H1 (cell line): ENCODE measurements at regions not wholly inside any gene's neighbourhood (a gene's known extent, or its start where the extent isn't known, plus 50 kb on each side); places are given as distances from the start of the nearest gene placed in this dataset.
"Not testable (repeated sequence)": the region's sequence is repeated elsewhere in the genome, so short reads cannot be mapped to it uniquely, and the experiment has no call there.

Source experiments
- CTCF ChIA-PET: fragments of 300-600 bp; sonication (Branson Sonifier 250); formaldehyde crosslinking; loops from one replicate; lab custom pipeline; 2021; ENCODE audit not compliant: partially characterized antibody; lab: Charles Lee
- POLR2A ChIA-PET: fragments of 300-600 bp; sonication (Branson Sonifier 250); formaldehyde crosslinking; loops from one replicate; lab custom pipeline; 2021; ENCODE audit warnings: inconsistent platforms; ENCODE audit not compliant: partially characterized antibody; lab: Charles Lee
- DNase-seq, 2 experiments: peaks; one replicate each; pipeline versions ENCODE4 v3.0.0 to v3.0.0-alpha.2; 2010 to 2022; ENCODE audit warnings: low spot score in 2 of 2, low read depth in 1 of 2, mixed read lengths in 1 of 2
- FAIRE-seq: peaks from 2 replicates; lab custom pipeline; 2011; peaks lifted over from hg19 to GRCh38; lab: Jason Lieb, UNC
- H2AFZ ChIP-seq: 2 replicates; pipeline ENCODE4 v1.8.1; 2012; ENCODE audit warnings: low read length, inconsistent platforms
- H2AK5ac ChIP-seq: 2 replicates; pipeline ENCODE4 v1.6.1; 2013; ENCODE audit warnings: low read depth, low read length
- H2BK120ac ChIP-seq: replicated peaks from 2 replicates; pipeline ENCODE3; 2013; ENCODE audit warnings: low read depth, low read length, inconsistent platforms
- H2BK12ac ChIP-seq: 2 replicates; pipeline ENCODE4 v1.6.1; 2013; ENCODE audit warnings: low read depth, low read length
- H2BK15ac ChIP-seq: 2 replicates; pipeline ENCODE4 v1.6.1; 2013; ENCODE audit warnings: low read length
- H2BK20ac ChIP-seq: 2 replicates; pipeline ENCODE4 v1.6.1; 2013; ENCODE audit warnings: low read length
- H2BK5ac ChIP-seq: 2 replicates; pipeline ENCODE4 v1.6.1; 2013; ENCODE audit warnings: low read depth, low read length
- H3K14ac ChIP-seq: 2 replicates; pipeline ENCODE4 v1.6.1; 2013; ENCODE audit warnings: inconsistent platforms; ENCODE audit not compliant: insufficient read length
- H3K18ac ChIP-seq: 2 replicates; pipeline ENCODE4 v1.6.1; 2013; ENCODE audit warnings: low read length; ENCODE audit errors: extremely low read depth
- H3K23ac ChIP-seq: 2 replicates; pipeline ENCODE4 v1.6.1; 2013; ENCODE audit warnings: inconsistent platforms; ENCODE audit not compliant: insufficient read length
- H3K23me2 ChIP-seq: 2 replicates; pipeline ENCODE4 v1.6.1; 2013; ENCODE audit warnings: low read depth, low read length
- H3K27ac ChIP-seq: 2 replicates; pipeline ENCODE4 v1.6.1; 2011; ENCODE audit warnings: low read depth, low read length, inconsistent platforms
- H3K27me3 ChIP-seq, 4 experiments: replicated peaks in 1 of 4; 1 replicate in 1 of 4; 2 replicates in 3 of 4; pipeline versions ENCODE4 v1.6.1 to v1.8.1; 2011 to 2013; ENCODE audit warnings: low read length in 3 of 4, mild to moderate bottlenecking in 3 of 4, inconsistent platforms in 2 of 4, mixed read lengths in 2 of 4, moderate library complexity in 1 of 4; ENCODE audit not compliant: control insufficient read depth in 3 of 4, insufficient read depth in 3 of 4; ENCODE audit errors: extremely low read depth in 1 of 4
- H3K36me3 ChIP-seq, 4 experiments: 2 replicates each; pipeline versions ENCODE4 v1.6.1 to v1.8.1; 2011 to 2013; ENCODE audit warnings: mild to moderate bottlenecking in 4 of 4, low read length in 3 of 4, moderate library complexity in 2 of 4, control low read depth in 1 of 4, inconsistent platforms in 1 of 4; ENCODE audit not compliant: insufficient read depth in 4 of 4, control insufficient read depth in 2 of 4
- H3K4ac ChIP-seq: replicated peaks from 2 replicates; pipeline ENCODE3; 2013; ENCODE audit warnings: low read length, low read depth, mixed read lengths, inconsistent platforms; ENCODE audit not compliant: insufficient read length
- H3K4me1 ChIP-seq, 4 experiments: replicated peaks in 1 of 4; 1 replicate in 1 of 4; 2 replicates in 3 of 4; pipeline versions ENCODE4 v1.6.1 to v1.8.1; 2011 to 2013; ENCODE audit warnings: low read length in 3 of 4, inconsistent platforms in 2 of 4, mixed read lengths in 1 of 4; ENCODE audit not compliant: insufficient read depth in 4 of 4, control insufficient read depth in 3 of 4
- H3K4me2 ChIP-seq, 2 experiments: 2 replicates each; pipeline versions ENCODE4 v1.6.1 to v1.8.1; 2011 to 2013; ENCODE audit warnings: low read depth in 2 of 2, low read length in 2 of 2, control low read depth in 1 of 2, inconsistent platforms in 1 of 2, mild to moderate bottlenecking in 1 of 2; ENCODE audit not compliant: insufficient read depth in 1 of 2
- H3K4me3 ChIP-seq, 4 experiments: fragments of 200-600, 300-600 bp in 1 of 4; sonication (generic), shearing (Covaris generic), sonication (Bioruptor Twin) in 1 of 4; 2 replicates each; pipeline versions ENCODE4 v1.5.1 to v1.8.1; 2011 to 2016; ENCODE audit warnings: low read length in 4 of 4, low read depth in 3 of 4, control low read depth in 2 of 4, inconsistent platforms in 2 of 4, mild to moderate bottlenecking in 2 of 4, mixed read lengths in 1 of 4, moderate library complexity in 1 of 4; ENCODE audit not compliant: insufficient read depth in 2 of 4; ENCODE audit errors: extremely low read depth in 1 of 4
- H3K56ac ChIP-seq: replicated peaks from 2 replicates; pipeline ENCODE3; 2013; ENCODE audit warnings: low read depth, mild to moderate bottlenecking, mixed read lengths, low read length, inconsistent platforms; ENCODE audit not compliant: insufficient read length
- H3K79me1 ChIP-seq: 2 replicates; pipeline ENCODE4 v1.6.1; 2013; ENCODE audit warnings: low read depth, low read length, control low read depth
- H3K79me2 ChIP-seq, 2 experiments: 2 replicates each; pipeline versions ENCODE4 v1.6.1 to v1.8.1; 2012 to 2013; ENCODE audit warnings: low read length in 2 of 2, mild to moderate bottlenecking in 2 of 2, inconsistent platforms in 1 of 2; ENCODE audit not compliant: insufficient read depth in 2 of 2, control insufficient read depth in 1 of 2
- H3K9ac ChIP-seq, 4 experiments: replicated peaks in 1 of 4; 1 replicate in 1 of 4; 2 replicates in 3 of 4; pipeline versions ENCODE4 v1.6.1 to v1.8.1; 2011 to 2013; ENCODE audit warnings: low read depth in 3 of 4, low read length in 3 of 4, control low read depth in 2 of 4, mild to moderate bottlenecking in 2 of 4, moderate library complexity in 2 of 4, inconsistent platforms in 1 of 4; ENCODE audit errors: extremely low read depth in 1 of 4
- H3K9me3 ChIP-seq, 2 experiments: 2 replicates each; pipeline versions ENCODE4 v1.6.1 to v1.8.1; 2012 to 2013; ENCODE audit warnings: mild to moderate bottlenecking in 2 of 2, moderate library complexity in 2 of 2, control low read depth in 1 of 2, inconsistent platforms in 1 of 2, low read depth in 1 of 2, low read length in 1 of 2, mixed read lengths in 1 of 2; ENCODE audit not compliant: insufficient read depth in 2 of 2
- H4K20me1 ChIP-seq, 2 experiments: replicated peaks in 1 of 2; 2 replicates each; pipeline versions ENCODE3 to v1.8.1; 2011 to 2013; ENCODE audit warnings: inconsistent platforms in 2 of 2, low read length in 2 of 2, mild to moderate bottlenecking in 1 of 2; ENCODE audit not compliant: insufficient read depth in 2 of 2, control insufficient read depth in 1 of 2
- H4K5ac ChIP-seq: 2 replicates; pipeline ENCODE4 v1.6.1; 2013; ENCODE audit warnings: low read length, low read depth, mixed read lengths, inconsistent platforms; ENCODE audit not compliant: insufficient read length
- H4K8ac ChIP-seq: 2 replicates; pipeline ENCODE4 v1.8.0; 2013; ENCODE audit warnings: mild to moderate bottlenecking, moderate library complexity, low read length, inconsistent platforms; ENCODE audit not compliant: insufficient read depth; ENCODE audit errors: extremely low read depth
- H4K91ac ChIP-seq: replicated peaks from 2 replicates; pipeline ENCODE3; 2013; ENCODE audit warnings: low read length, mixed read lengths, inconsistent platforms; ENCODE audit not compliant: insufficient read length
- ASH2L ChIP-seq: fragments of 200-600, 300-600 bp; sonication (generic); IDR thresholded peaks from one replicate; pipeline ENCODE4 v1.7.1; 2017; ENCODE audit warnings: low read length
- HDAC2 ChIP-seq, 2 experiments: fragments of 300-600 bp in 1 of 2; sonication (generic) in 1 of 2; IDR thresholded peaks; 2 replicates each; pipeline ENCODE4 v1.6.1; 2011 to 2012; ENCODE audit warnings: low read depth in 2 of 2, low read length in 2 of 2, mild to moderate bottlenecking in 2 of 2, moderate library complexity in 2 of 2, borderline replicate concordance in 1 of 2, inconsistent platforms in 1 of 2
- SP1 ChIP-seq: IDR thresholded peaks from 2 replicates; pipeline ENCODE4 v1.6.1; 2011; ENCODE audit warnings: low read depth, low read length
- TEAD4 ChIP-seq: IDR thresholded peaks from 2 replicates; pipeline ENCODE4 v1.6.1; 2012; ENCODE audit warnings: low read depth, low read length, inconsistent platforms, mixed read lengths
- WGBS, 2 experiments: shearing (Covaris generic) in 1 of 2; methylation state at CpG; one replicate each; pipeline versions ENCODE4 v1.1.6 to v1.1.7; 2013 to 2015; ENCODE audit warnings: low lambda C conversion rate in 2 of 2, mixed read lengths in 2 of 2, inconsistent platforms in 1 of 2, low coverage in 1 of 2, missing lambda C conversion rate in 1 of 2; ENCODE audit not compliant: insufficient replicate concordance in 2 of 2, insufficient coverage in 1 of 2, insufficient read length in 1 of 2; ENCODE audit errors: extremely low coverage in 1 of 2, missing lambda C conversion rate in 1 of 2; 5-methylcytosine and 5-hydroxymethylcytosine counted together

GRCh38 chr4:55281118-55281683, 64.8 kb upstream of the SRD5A3 start:
- H3K23ac ChIP-seq, H4K8ac ChIP-seq, H3K27me3 ChIP-seq, H3K79me1 ChIP-seq, H2BK20ac ChIP-seq, H3K18ac ChIP-seq, H4K20me1 ChIP-seq, H3K79me2 ChIP-seq, H4K5ac ChIP-seq, H3K14ac ChIP-seq: not testable (repeated sequence)
- peaks cover 15 to 23% of the 10 kb centered on the region in 2 experiments for H3K9me3 ChIP-seq
- 0 out of 2 replicates have a peak, but pooled peaks have one; percentile 0 for TF ChIP-seq TEAD4
- peak; percentile 29 for TF ChIP-seq ASH2L
- TF ChIP-seq SP1, result peak; percentile 67
- 0 out of 4 replicates have a peak, but pooled peaks of 1 of the 2 experiments have one; percentile 28 for TF ChIP-seq HDAC2 (IDR thresholded peaks at IDR 0.05; ENCODE audit: borderline replicate concordance in 1 of 2, low read depth in 2 of 2, low read length in 2 of 2)
- TF ChIP-seq, all 59 proteins: peak for 4; not testable (repeated sequence) for 55
- H2BK120ac ChIP-seq, H2AK5ac ChIP-seq, H3K4ac ChIP-seq, POLR2A ChIA-PET, H3K9ac ChIP-seq, H2BK15ac ChIP-seq, H3K56ac ChIP-seq, H2BK12ac ChIP-seq, H2AFZ ChIP-seq, CTCF ChIA-PET, H3K36me3 ChIP-seq, H3K23me2 ChIP-seq, H4K91ac ChIP-seq: not testable (repeated sequence)
- H2BK5ac ChIP-seq, result peak overlapping the region; percentile 90
- peaks cover 0 to 19% (median 5%) of the 10 kb centered on the region in 4 experiments; a peak in 4 of 7 replicates for H3K4me1 ChIP-seq
- H3K4me2 ChIP-seq, result peak overlapping the region; percentile 54 to 67
- DNase-seq, result peak in 1 of 2 experiments; percentile 38
- WGBS, 2 experiments, result 4% methylated on average over 11 of the region's 11 CpGs; no CpG with 5 or more reads in 1 of the 2 experiments
- peak; percentile 84 for FAIRE-seq
- H3K27ac ChIP-seq, result peak overlapping the region; percentile 36; the same call in 1 of the 2 replicates
- peak overlapping the region in 1 of 4 experiments; percentile 36; a peak in 3 of 8 replicates for H3K4me3 ChIP-seq
